Gastroesophageal sphincter (tissue), 3 donors: ENCODE measurements at regions not wholly inside any gene's neighbourhood (a gene's known extent, or its start where the extent isn't known, plus 50 kb on each side); places are given as distances from the start of the nearest gene placed in this dataset.

ENCODE experiments used
- CTCF ChIP-seq, 4 experiments: fragments of 200-600 bp in 2 of 4; fragments of 450-650 bp in 2 of 4; sonication (generic) in 1 of 4; IDR thresholded peaks; one replicate each; pipeline ENCODE4 v1.5.1; 2017 to 2019; ENCODE audit warnings: antibody characterized with exemption in 4 of 4, mild to moderate bottlenecking in 2 of 4, moderate library complexity in 2 of 4
- EP300 ChIP-seq: sonication (generic); formaldehyde crosslinking; IDR thresholded peaks from one replicate; pipeline ENCODE4 v1.6.1; 2017; ENCODE audit warnings: antibody characterized with exemption, mild to moderate bottlenecking
- POLR2A ChIP-seq, 2 donors: fragments of 450-650 bp; IDR thresholded peaks; one replicate each; pipeline ENCODE4 v1.6.1; 2017; ENCODE audit warnings: antibody characterized with exemption in 2 of 2, mild to moderate bottlenecking in 2 of 2, moderate library complexity in 1 of 2
- POLR2AphosphoS5 ChIP-seq: sonication (generic); formaldehyde crosslinking; IDR thresholded peaks from one replicate; pipeline ENCODE4 v1.6.1; 2017; ENCODE audit warnings: antibody characterized with exemption

GRCh38 chr12:123059500-123059899, 79.0 kb downstream of the ARL6IP4 start:
- TF ChIP-seq POLR2AphosphoS5 (no peak), CTCF (IDR thresholded peaks at IDR 0.05) (no peak), POLR2A (IDR thresholded peaks at IDR 0.05) (no peak), EP300 (no peak)
